SK-N-SH treated with all-trans-retinoic acid at 6 μM for 48 hours (cell line): ENCODE measurements at regions not wholly inside any gene's neighbourhood (a gene's known extent, or its start where the extent isn't known, plus 50 kb on each side); places are given as distances from the start of the nearest gene placed in this dataset.

Experiments
- ATAC-seq: fragments of 200-7000 bp; cut with Tn5 transposase; 3 replicates; pipeline ENCODE4 v1.9.1; 2020; ENCODE audit warnings: mild to moderate bottlenecking, moderate library complexity
- ARNTL ChIP-seq: fragments of 450-650 bp; formaldehyde crosslinking; IDR thresholded peaks from 2 replicates; pipeline ENCODE4 v1.5.0; 2020; ENCODE audit warnings: low read depth, mild to moderate bottlenecking, moderate library complexity, borderline replicate concordance
- BACH2 ChIP-seq: fragments of 250-450 bp; sonication (Bioruptor Pico); IDR thresholded peaks from 2 replicates; pipeline ENCODE4 v1.9.0; 2021; ENCODE audit warnings: mild to moderate bottlenecking, borderline replicate concordance
- GLIS3 ChIP-seq: fragments of 250-450 bp; sonication (Bioruptor Pico); IDR thresholded peaks from 2 replicates; pipeline ENCODE4 v1.5.0; 2020; ENCODE audit warnings: mild to moderate bottlenecking, moderate library complexity
- ISL1 ChIP-seq: fragments of 250-450 bp; sonication (Bioruptor Pico); IDR thresholded peaks from 2 replicates; pipeline ENCODE4 v2.1.2; 2022; ENCODE audit warnings: mild to moderate bottlenecking, moderate library complexity
- OSR1 ChIP-seq: fragments of 250-450 bp; sonication (Bioruptor Pico); IDR thresholded peaks from 2 replicates; pipeline ENCODE4 v1.8.0; 2022; ENCODE audit warnings: moderate library complexity, mild to moderate bottlenecking, inconsistent platforms
- PPARA ChIP-seq: fragments of 250-450 bp; sonication (Bioruptor Pico); IDR thresholded peaks from 2 replicates; pipeline ENCODE4 v1.5.0; 2020; ENCODE audit warnings: mild to moderate bottlenecking, borderline replicate concordance
- RARB ChIP-seq: fragments of 250-450 bp; sonication (Bioruptor Pico); IDR thresholded peaks from 2 replicates; pipeline ENCODE4 v1.8.0; 2021; ENCODE audit warnings: mild to moderate bottlenecking, moderate library complexity
- SNAI2 ChIP-seq: fragments of 250-450 bp; sonication (Bioruptor Pico); IDR thresholded peaks from 2 replicates; pipeline ENCODE4 v1.5.0; 2020; ENCODE audit warnings: mild to moderate bottlenecking, moderate library complexity
- TCF4 ChIP-seq: fragments of 250-450 bp; sonication (Bioruptor Pico); IDR thresholded peaks from 2 replicates; pipeline ENCODE4 v1.8.0; 2021; ENCODE audit warnings: mild to moderate bottlenecking, moderate library complexity, borderline replicate concordance
- TOX ChIP-seq: fragments of 250-450 bp; sonication (Bioruptor Pico); IDR thresholded peaks from 2 replicates; pipeline ENCODE4 v1.8.0; 2021; ENCODE audit warnings: mild to moderate bottlenecking, moderate library complexity, borderline replicate concordance
- ZC3H10 ChIP-seq: fragments of 250-450 bp; sonication (Bioruptor Pico); IDR thresholded peaks from 2 replicates; pipeline ENCODE4 v1.5.1; 2021; ENCODE audit warnings: mild to moderate bottlenecking, moderate library complexity
- ZFP30 ChIP-seq: fragments of 450-650 bp; formaldehyde crosslinking; IDR thresholded peaks from 2 replicates; pipeline ENCODE4 v1.5.0; 2022; ENCODE audit warnings: mild to moderate bottlenecking, moderate library complexity
- TF ChIP-seq, protein P1 (sequence below): fragments of 250-450 bp; sonication (Bioruptor Pico); IDR thresholded peaks from 2 replicates; pipeline ENCODE4 v1.8.0; 2020; ENCODE audit warnings: mild to moderate bottlenecking, moderate library complexity, borderline replicate concordance
- TF ChIP-seq, protein P2 (sequence below): fragments of 250-450 bp; sonication (Bioruptor Pico); IDR thresholded peaks from 2 replicates; pipeline ENCODE4 v1.5.1; 2021; ENCODE audit warnings: mild to moderate bottlenecking, moderate library complexity
- TF ChIP-seq, protein P3 (sequence below): fragments of 250-450 bp; sonication (Bioruptor Pico); IDR thresholded peaks from 2 replicates; pipeline ENCODE4 v1.8.0; 2021; ENCODE audit warnings: low read depth, mild to moderate bottlenecking, moderate library complexity, borderline replicate concordance
- TF ChIP-seq, protein P4 (sequence below): fragments of 250-450 bp; sonication (Bioruptor Pico); IDR thresholded peaks from 2 replicates; pipeline ENCODE4 v1.5.1; 2020; ENCODE audit warnings: low read depth, mild to moderate bottlenecking, moderate library complexity
- TF ChIP-seq, protein P5 (sequence below): fragments of 250-450 bp; sonication (Bioruptor Pico); IDR thresholded peaks from 2 replicates; pipeline ENCODE4 v1.5.0; 2020; ENCODE audit warnings: mild to moderate bottlenecking, moderate library complexity

DNA sequence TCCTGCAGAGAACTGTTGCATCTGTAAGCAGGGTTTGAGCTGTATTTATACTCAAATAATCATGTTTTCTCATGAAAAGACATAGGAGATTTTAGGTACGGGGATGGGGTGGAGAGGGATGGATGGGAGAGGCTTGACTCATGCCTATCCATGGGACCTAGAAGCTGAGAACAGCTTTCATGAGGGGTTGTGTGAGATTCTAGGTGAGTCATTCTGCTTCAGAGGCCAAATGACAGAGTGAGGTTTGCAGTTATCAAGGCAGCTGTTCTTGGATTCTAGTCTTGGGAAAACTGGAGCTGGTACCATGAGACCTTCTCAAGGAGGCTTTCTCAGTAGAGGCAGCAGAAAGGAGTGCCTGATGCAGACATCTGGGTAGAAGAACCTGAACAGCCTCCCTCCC lies 746.9 kb downstream of the TYW1 start (continued):
- TF ChIP-seq, protein P1, sequence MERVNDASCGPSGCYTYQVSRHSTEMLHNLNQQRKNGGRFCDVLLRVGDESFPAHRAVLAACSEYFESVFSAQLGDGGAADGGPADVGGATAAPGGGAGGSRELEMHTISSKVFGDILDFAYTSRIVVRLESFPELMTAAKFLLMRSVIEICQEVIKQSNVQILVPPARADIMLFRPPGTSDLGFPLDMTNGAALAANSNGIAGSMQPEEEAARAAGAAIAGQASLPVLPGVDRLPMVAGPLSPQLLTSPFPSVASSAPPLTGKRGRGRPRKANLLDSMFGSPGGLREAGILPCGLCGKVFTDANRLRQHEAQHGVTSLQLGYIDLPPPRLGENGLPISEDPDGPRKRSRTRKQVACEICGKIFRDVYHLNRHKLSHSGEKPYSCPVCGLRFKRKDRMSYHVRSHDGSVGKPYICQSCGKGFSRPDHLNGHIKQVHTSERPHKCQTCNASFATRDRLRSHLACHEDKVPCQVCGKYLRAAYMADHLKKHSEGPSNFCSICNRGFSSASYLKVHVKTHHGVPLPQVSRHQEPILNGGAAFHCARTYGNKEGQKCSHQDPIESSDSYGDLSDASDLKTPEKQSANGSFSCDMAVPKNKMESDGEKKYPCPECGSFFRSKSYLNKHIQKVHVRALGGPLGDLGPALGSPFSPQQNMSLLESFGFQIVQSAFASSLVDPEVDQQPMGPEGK (CRISPR knock-in tag) = no peak
- TF ChIP-seq, protein P2, sequence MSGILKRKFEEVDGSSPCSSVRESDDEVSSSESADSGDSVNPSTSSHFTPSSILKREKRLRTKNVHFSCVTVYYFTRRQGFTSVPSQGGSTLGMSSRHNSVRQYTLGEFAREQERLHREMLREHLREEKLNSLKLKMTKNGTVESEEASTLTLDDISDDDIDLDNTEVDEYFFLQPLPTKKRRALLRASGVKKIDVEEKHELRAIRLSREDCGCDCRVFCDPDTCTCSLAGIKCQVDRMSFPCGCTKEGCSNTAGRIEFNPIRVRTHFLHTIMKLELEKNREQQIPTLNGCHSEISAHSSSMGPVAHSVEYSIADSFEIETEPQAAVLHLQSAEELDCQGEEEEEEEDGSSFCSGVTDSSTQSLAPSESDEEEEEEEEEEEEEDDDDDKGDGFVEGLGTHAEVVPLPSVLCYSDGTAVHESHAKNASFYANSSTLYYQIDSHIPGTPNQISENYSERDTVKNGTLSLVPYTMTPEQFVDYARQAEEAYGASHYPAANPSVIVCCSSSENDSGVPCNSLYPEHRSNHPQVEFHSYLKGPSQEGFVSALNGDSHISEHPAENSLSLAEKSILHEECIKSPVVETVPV (CRISPR knock-in tag) = no peak
- TF ChIP-seq TCF4 (CRISPR knock-in tag) = no peak
- TF ChIP-seq, all 23 proteins: peak for 0

DNA sequence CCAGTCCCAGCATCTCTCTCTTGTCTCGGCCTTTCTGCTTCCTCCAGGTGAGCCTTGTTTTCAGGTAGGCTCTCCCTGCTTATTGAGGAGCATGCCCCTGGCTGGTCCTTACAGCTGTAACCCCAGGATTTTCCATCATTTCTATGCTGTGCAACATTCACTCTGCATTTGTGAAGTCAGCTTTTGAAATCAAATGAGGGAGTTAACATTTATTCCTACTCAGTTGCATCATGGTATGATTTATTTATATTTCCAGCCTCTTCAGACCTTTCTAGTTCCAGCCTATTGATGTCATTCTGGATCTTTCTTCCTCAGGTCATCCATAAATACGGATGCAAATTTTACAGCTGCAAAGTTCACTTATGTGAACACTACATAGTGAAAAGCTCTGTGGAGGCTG lies 755.6 kb downstream of the TYW1 start:
- no peak for ATAC-seq
- TF ChIP-seq TOX (CRISPR knock-in tag) (no peak), RARB (no peak), SNAI2 (no peak), TCF4 (CRISPR knock-in tag) (no peak), BACH2 (no peak), OSR1 (CRISPR knock-in tag) (no peak), ZFP30 (CRISPR knock-in tag) (no peak), ZC3H10 (CRISPR knock-in tag) (no peak), ISL1 (CRISPR knock-in tag) (no peak), GLIS3 (CRISPR knock-in tag) (no peak), ARNTL (CRISPR knock-in tag) (no peak)
- TF ChIP-seq, protein P3, sequence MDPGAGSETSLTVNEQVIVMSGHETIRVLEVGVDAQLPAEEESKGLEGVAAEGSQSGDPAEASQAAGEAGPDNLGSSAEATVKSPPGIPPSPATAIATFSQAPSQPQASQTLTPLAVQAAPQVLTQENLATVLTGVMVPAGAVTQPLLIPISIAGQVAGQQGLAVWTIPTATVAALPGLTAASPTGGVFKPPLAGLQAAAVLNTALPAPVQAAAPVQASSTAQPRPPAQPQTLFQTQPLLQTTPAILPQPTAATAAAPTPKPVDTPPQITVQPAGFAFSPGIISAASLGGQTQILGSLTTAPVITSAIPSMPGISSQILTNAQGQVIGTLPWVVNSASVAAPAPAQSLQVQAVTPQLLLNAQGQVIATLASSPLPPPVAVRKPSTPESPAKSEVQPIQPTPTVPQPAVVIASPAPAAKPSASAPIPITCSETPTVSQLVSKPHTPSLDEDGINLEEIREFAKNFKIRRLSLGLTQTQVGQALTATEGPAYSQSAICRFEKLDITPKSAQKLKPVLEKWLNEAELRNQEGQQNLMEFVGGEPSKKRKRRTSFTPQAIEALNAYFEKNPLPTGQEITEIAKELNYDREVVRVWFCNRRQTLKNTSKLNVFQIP (CRISPR knock-in tag) = no peak
- TF ChIP-seq, protein P2 (CRISPR knock-in tag) = no peak
- TF ChIP-seq, protein P4, sequence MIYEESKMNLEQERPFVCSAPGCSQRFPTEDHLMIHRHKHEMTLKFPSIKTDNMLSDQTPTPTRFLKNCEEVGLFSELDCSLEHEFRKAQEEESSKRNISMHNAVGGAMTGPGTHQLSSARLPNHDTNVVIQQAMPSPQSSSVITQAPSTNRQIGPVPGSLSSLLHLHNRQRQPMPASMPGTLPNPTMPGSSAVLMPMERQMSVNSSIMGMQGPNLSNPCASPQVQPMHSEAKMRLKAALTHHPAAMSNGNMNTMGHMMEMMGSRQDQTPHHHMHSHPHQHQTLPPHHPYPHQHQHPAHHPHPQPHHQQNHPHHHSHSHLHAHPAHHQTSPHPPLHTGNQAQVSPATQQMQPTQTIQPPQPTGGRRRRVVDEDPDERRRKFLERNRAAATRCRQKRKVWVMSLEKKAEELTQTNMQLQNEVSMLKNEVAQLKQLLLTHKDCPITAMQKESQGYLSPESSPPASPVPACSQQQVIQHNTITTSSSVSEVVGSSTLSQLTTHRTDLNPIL (CRISPR knock-in tag) = no peak
- TF ChIP-seq, protein P1 (CRISPR knock-in tag) = no peak
- TF ChIP-seq, protein P5, sequence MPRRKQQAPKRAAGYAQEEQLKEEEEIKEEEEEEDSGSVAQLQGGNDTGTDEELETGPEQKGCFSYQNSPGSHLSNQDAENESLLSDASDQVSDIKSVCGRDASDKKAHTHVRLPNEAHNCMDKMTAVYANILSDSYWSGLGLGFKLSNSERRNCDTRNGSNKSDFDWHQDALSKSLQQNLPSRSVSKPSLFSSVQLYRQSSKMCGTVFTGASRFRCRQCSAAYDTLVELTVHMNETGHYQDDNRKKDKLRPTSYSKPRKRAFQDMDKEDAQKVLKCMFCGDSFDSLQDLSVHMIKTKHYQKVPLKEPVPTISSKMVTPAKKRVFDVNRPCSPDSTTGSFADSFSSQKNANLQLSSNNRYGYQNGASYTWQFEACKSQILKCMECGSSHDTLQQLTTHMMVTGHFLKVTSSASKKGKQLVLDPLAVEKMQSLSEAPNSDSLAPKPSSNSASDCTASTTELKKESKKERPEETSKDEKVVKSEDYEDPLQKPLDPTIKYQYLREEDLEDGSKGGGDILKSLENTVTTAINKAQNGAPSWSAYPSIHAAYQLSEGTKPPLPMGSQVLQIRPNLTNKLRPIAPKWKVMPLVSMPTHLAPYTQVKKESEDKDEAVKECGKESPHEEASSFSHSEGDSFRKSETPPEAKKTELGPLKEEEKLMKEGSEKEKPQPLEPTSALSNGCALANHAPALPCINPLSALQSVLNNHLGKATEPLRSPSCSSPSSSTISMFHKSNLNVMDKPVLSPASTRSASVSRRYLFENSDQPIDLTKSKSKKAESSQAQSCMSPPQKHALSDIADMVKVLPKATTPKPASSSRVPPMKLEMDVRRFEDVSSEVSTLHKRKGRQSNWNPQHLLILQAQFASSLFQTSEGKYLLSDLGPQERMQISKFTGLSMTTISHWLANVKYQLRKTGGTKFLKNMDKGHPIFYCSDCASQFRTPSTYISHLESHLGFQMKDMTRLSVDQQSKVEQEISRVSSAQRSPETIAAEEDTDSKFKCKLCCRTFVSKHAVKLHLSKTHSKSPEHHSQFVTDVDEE = no peak

DNA sequence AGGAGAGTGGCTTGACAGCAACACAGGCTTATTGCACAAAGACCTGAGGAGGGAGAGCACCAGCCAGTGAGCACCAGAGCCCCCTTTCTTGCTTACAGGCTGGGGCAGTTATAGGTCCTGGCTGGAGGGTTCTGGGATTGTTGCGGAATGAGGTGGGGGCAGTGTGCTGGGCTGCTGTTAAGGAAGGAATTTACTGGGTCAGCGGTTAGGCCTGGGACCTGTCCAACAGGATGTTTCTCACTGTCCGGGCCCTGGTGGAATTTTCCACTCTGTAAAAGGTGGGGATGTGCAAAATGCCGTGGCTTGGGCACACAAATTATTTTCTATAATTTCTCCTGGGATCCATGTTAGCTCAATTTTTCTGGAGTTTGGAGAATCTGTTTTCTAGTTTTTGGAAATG lies 757.3 kb downstream of the TYW1 start:
- no peak for ATAC-seq
- TF ChIP-seq, protein P4 (CRISPR knock-in tag) = no peak
- no peak for TF ChIP-seq GLIS3 (CRISPR knock-in tag)
- TF ChIP-seq ZFP30 (CRISPR knock-in tag) = no peak
- no peak for TF ChIP-seq ISL1 (CRISPR knock-in tag)
- TF ChIP-seq, protein P2 (CRISPR knock-in tag) = no peak
- no peak for TF ChIP-seq PPARA (CRISPR knock-in tag)
- TF ChIP-seq, protein P5 = no peak
- TF ChIP-seq ARNTL (CRISPR knock-in tag) = no peak
